Skeletal muscle satellite cell (primary cell): ENCODE measurements at regions not wholly inside any gene's neighbourhood (a gene's known extent, or its start where the extent isn't known, plus 50 kb on each side); places are given as distances from the start of the nearest gene placed in this dataset.
A peak's percentile ranks its signal among the peaks of the same experiment; 100 is the strongest.
"Not testable (repeated sequence)": the region's sequence is repeated elsewhere in the genome, so short reads cannot be mapped to it uniquely, and the experiment has no call there.

Experiments used
- H3K27me3 ChIP-seq: 2 replicates; pipeline ENCODE4 v1.7.0; 2013; ENCODE audit warnings: low read length; ENCODE audit not compliant: control insufficient read depth, insufficient read depth
- H3K36me3 ChIP-seq: 2 replicates; pipeline ENCODE4 v1.7.0; 2013; ENCODE audit warnings: mild to moderate bottlenecking, control low read depth, low read length; ENCODE audit not compliant: insufficient read depth
- H3K4me1 ChIP-seq: 2 replicates; pipeline ENCODE4 v1.7.0; 2013; ENCODE audit warnings: low read length; ENCODE audit not compliant: control insufficient read depth, insufficient read depth
- H3K4me2 ChIP-seq: 2 replicates; pipeline ENCODE4 v1.7.0; 2013; ENCODE audit warnings: mild to moderate bottlenecking, low read length
- H3K4me3 ChIP-seq: 2 replicates; pipeline ENCODE4 v1.7.0; 2013; ENCODE audit warnings: low read length
- H3K9ac ChIP-seq: 2 replicates; pipeline ENCODE4 v1.7.0; 2013; ENCODE audit warnings: mild to moderate bottlenecking, low read depth, low read length, moderate library complexity
- H3K9me3 ChIP-seq: replicated peaks from 2 replicates; pipeline ENCODE4 v1.7.0; 2013; ENCODE audit warnings: mild to moderate bottlenecking, control low read depth, low read length

DNA sequence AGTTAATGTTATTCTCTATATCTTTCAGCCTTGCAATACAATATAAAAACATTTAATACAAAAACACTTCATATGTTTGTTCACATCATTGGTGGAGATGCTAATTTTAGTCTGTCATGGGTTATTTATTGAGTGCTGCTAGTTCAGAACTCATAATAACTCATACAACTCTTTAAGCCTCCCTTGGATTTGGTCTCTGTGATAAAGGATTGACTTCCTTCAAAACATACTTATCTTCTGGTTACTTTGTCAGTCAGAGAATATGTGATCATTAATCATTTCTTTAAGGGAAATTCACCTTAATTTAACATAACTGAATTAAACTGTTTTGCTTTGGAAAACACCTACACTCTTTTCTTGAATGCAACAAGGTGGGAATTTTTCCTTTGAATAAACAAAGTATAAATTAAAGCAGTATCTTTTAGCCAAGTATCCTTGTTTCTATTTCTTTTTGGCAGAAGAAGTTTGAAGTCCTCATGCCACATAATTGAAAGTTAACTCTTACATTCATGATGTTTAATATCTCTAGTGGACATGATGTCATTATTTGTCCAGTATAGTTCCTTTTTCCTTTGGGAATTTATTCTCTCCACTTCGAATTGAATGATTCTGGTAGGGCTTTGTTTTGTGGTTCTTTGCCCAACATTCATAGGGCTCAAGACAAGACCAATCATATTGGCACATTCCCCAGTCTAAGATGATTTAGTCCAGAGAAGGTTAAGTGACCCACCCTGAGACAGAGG is 133.2 kb upstream of the CENPW start:
- Histone ChIP-seq H3K36me3 (no peaks in the 10 kb centered on the region), H3K4me3 (no peak overlapping the region), H3K27me3 (no peaks in the 10 kb centered on the region), H3K9me3 (no peaks in the 10 kb centered on the region), H3K4me2 (no peak overlapping the region), H3K4me1 (peaks cover 12% of the 10 kb centered on the region), H3K9ac (no peak overlapping the region)

DNA sequence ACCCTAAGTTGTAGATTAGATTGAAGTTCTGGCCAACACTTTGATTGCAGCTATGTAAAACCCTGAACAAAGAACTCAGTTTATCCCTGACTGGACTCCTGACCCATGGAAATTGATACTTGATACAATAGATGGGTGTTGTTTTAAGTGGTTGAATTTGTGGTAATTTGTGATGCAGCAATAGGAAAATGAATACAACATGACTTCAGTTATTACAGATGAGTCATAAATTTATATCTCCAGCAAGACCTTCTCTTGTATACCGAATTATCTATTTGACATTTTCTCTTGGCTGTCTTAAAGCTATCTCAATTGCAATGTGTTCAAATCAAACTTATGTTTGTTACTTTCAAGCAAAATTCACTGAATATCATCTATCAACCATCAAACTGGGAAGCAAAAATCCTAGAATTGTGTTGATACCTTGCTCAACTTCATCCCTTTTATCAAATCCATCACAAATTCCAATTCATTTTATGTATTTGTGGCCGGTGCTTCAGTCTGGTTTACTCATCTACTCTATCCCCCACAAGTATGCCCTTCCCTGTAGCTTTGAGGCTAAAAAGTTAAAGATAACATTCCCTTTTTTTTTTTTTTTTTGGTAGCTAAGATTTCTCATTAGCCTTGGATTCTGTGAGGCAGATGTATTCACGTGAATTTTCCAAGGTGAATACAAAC is 129.4 kb upstream of the CENPW start:
- H3K27me3 ChIP-seq = no peaks in the 10 kb centered on the region
- H3K4me1 ChIP-seq = peaks cover 12% of the 10 kb centered on the region
- H3K4me2 ChIP-seq = peak overlapping the region; percentile 25
- no peaks in the 10 kb centered on the region for H3K9me3 ChIP-seq
- H3K9ac ChIP-seq = no peak overlapping the region
- no peaks in the 10 kb centered on the region for H3K36me3 ChIP-seq
- H3K4me3 ChIP-seq = no peak overlapping the region

DNA sequence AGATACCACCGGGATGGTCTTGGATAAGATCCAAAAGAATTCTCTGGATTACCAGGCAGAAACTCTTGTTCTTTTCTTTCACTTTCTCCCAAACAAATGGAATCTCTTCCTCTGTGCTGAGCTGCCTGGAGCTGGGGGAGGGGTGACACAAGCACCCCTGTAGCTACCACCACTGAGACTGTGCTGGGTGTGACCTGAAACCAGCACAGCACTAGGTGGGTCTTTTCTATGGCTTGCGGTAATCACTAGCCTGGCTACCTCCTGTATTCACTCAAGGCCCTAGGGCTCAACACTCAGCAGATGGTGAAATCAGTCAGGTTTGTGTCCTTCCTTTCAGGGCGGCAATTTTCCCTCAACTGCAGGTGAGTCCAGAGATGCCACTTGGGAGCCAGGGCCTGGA is 122.4 kb upstream of the CENPW start:
- H3K27me3 ChIP-seq = no peaks in the 10 kb centered on the region
- no peaks in the 10 kb centered on the region for H3K36me3 ChIP-seq
- H3K4me2 ChIP-seq = no peak overlapping the region
- no peak overlapping the region for H3K9ac ChIP-seq
- no peak overlapping the region for H3K4me3 ChIP-seq
- no peaks in the 10 kb centered on the region for H3K9me3 ChIP-seq
- no peaks in the 10 kb centered on the region for H3K4me1 ChIP-seq

DNA sequence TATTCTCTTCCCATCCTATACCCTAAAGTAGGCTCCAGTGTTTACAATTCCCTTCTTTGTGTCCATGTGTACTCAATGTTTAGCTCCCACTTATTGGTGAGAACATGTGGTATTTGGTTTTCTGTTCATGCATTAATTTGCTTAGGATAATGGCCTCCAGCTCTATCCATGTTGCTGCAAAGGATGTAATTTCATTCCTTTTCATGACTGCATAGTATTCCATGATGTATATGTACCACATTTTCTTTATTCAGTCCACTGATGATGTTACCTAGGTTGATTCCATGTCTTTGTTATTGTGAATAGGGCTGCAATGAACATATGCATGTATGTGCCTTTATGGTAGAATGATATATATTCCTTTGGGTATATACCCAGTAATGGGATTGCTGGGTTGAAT is 119.0 kb upstream of the CENPW start:
- not testable (repeated sequence) for H3K9ac ChIP-seq, H3K4me1 ChIP-seq, H3K9me3 ChIP-seq, H3K27me3 ChIP-seq, H3K4me2 ChIP-seq, H3K36me3 ChIP-seq, H3K4me3 ChIP-seq

GRCh38 chr6:126227833-126228702 is 111.8 kb upstream of the CENPW start:
- no peaks in the 10 kb centered on the region for H3K36me3 ChIP-seq
- no peak overlapping the region for H3K4me3 ChIP-seq
- H3K9ac ChIP-seq = no peak overlapping the region
- no peaks in the 10 kb centered on the region for H3K9me3 ChIP-seq
- no peaks in the 10 kb centered on the region for H3K4me1 ChIP-seq
- no peak overlapping the region for H3K4me2 ChIP-seq
- H3K27me3 ChIP-seq = no peaks in the 10 kb centered on the region

DNA sequence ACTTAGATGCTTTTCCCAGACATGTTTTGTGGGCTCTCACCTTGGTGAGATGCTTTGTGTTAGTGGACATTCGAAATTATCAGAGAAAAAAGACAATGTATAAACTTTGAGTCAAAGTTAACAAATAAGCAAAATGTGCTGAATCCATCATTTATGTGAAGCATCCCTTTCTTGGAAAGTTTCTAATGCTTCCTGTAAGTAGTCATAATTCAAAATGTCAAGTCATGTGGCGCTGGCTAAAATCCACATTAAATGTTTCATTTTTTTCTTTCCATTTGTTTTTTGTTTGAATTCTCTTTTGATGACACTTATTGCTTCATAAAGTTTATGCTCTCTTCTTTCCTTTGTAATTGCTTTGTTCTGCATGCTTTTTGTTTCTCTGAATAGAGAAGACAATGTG is 107.2 kb upstream of the CENPW start:
- H3K4me3 ChIP-seq = no peak overlapping the region
- no peaks in the 10 kb centered on the region for H3K27me3 ChIP-seq
- no peak overlapping the region for H3K9ac ChIP-seq
- no peaks in the 10 kb centered on the region for H3K9me3 ChIP-seq
- no peaks in the 10 kb centered on the region for H3K4me1 ChIP-seq
- no peaks in the 10 kb centered on the region for H3K36me3 ChIP-seq
- H3K4me2 ChIP-seq = no peak overlapping the region

- H3K27me3 ChIP-seq = no peaks in the 10 kb centered on the region
- no peaks in the 10 kb centered on the region for H3K36me3 ChIP-seq
- H3K4me3 ChIP-seq = no peak overlapping the region
- H3K9me3 ChIP-seq = no peaks in the 10 kb centered on the region
- no peaks in the 10 kb centered on the region for H3K4me1 ChIP-seq
- H3K9ac ChIP-seq = no peak overlapping the region
- no peak overlapping the region for H3K4me2 ChIP-seq
Observed at GRCh38 chr6:126233192-126233591, 106.7 kb upstream of the CENPW start.

- H3K9ac ChIP-seq = no peak overlapping the region
Observed at GRCh38 chr6:126235363-126235762, 104.6 kb upstream of the CENPW start.

DNA sequence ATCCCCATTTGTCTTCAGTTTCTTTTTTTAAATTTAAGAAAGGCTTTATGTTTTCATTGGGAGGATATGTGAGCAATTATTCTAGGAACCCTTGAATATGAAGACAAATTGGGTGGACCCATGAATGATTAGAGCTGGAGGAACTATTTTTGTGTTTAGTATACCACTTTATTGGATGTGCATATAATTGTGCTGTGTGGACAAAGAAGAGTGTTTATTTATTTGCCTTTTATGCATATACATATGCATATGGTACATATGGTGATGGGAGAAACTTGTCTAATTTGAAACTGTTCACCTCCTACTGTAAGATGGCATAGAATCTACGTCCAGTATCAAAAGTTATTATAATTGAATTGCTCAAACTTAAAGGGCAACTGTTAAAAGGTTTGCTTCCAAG is 94.8 kb upstream of the CENPW start:
- no peak overlapping the region for H3K4me3 ChIP-seq
- no peak overlapping the region for H3K9ac ChIP-seq
- no peaks in the 10 kb centered on the region for H3K36me3 ChIP-seq
- no peaks in the 10 kb centered on the region for H3K9me3 ChIP-seq
- no peaks in the 10 kb centered on the region for H3K4me1 ChIP-seq
- no peaks in the 10 kb centered on the region for H3K27me3 ChIP-seq
- no peak overlapping the region for H3K4me2 ChIP-seq

More at GRCh38 chr6:126235363-126235762, 104.6 kb upstream of the CENPW start:
- H3K9me3 ChIP-seq = no peaks in the 10 kb centered on the region
- no peaks in the 10 kb centered on the region for H3K4me1 ChIP-seq
- no peaks in the 10 kb centered on the region for H3K36me3 ChIP-seq
- H3K4me3 ChIP-seq = no peak overlapping the region
- H3K4me2 ChIP-seq = no peak overlapping the region
- no peaks in the 10 kb centered on the region for H3K27me3 ChIP-seq

DNA sequence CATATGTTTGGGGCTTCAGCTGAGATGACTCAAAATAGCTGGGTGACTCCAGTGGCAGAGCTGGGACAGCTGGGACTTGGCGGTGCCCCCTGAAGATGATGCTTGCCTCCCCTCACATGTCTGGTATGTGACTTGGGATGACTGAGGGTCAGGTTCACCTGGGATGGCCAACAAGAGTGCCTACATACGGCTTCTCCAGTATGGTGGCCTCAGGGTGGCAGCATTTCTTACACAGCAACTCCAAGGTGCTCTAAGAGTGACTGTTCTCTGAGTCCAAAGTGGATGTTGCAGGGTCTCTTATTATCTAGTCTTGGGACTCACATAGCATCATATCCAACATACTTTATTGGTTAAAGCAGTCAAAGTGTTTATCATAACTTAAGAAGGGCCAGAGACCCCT is 87.8 kb upstream of the CENPW start:
- Histone ChIP-seq H3K4me3 (no peak overlapping the region), H3K27me3 (no peaks in the 10 kb centered on the region), H3K4me1 (no peaks in the 10 kb centered on the region), H3K9me3 (no peaks in the 10 kb centered on the region), H3K36me3 (no peaks in the 10 kb centered on the region), H3K9ac (no peak overlapping the region), H3K4me2 (no peak overlapping the region)

DNA sequence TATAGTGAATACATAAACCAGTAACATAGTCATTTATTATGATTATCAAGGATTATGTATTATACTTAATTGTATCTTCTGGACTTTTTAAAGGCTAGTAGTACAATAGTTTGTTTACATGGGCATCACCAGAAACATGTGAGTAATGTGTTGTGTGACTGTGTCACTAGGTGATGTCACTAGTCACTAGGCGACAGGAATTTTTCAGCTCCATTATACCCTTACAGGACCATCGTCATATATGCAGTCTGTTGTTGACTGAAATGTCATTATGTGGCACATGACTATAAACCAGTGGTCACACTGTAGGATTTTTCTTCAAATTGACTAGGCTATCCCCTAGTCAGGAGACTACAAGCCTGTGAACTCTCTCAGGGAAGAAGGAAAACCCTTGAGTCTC is 86.5 kb upstream of the CENPW start:
- Histone ChIP-seq H3K27me3 (no peaks in the 10 kb centered on the region), H3K36me3 (no peaks in the 10 kb centered on the region), H3K9ac (no peak overlapping the region), H3K9me3 (no peaks in the 10 kb centered on the region), H3K4me1 (no peaks in the 10 kb centered on the region), H3K4me2 (no peak overlapping the region), H3K4me3 (no peak overlapping the region)
